Progenitor cell of endocrine pancreas (in vitro differentiated cells): ENCODE measurements at regions not wholly inside any gene's neighbourhood (a gene's known extent, or its start where the extent isn't known, plus 50 kb on each side); places are given as distances from the start of the nearest gene placed in this dataset.

Source experiments
- DNase-seq: peaks from one replicate; pipeline ENCODE4 v3.0.0; 2021; ENCODE audit warnings: low spot score; ENCODE audit not compliant: unreplicated experiment
- H3K27ac Mint-ChIP-seq: 2 replicates; pipeline ENCODE4 v1.8.0; 2021; ENCODE audit warnings: mild to moderate bottlenecking, moderate library complexity, mixed read lengths
- H3K27me3 Mint-ChIP-seq: 2 replicates; pipeline ENCODE4 v1.8.0; 2021; ENCODE audit warnings: mixed read lengths
- H3K36me3 Mint-ChIP-seq: 2 replicates; pipeline ENCODE4 v1.8.0; 2022; ENCODE audit warnings: mixed read lengths; ENCODE audit not compliant: insufficient read depth
- H3K4me1 Mint-ChIP-seq: 2 replicates; pipeline ENCODE4 v1.8.0; 2021; ENCODE audit warnings: low read depth, mixed read lengths
- H3K4me3 Mint-ChIP-seq: 2 replicates; pipeline ENCODE4 v1.8.0; 2021; ENCODE audit warnings: low read depth, mild to moderate bottlenecking, moderate library complexity, mixed read lengths
- H3K9me3 Mint-ChIP-seq: 2 replicates; pipeline ENCODE4 v1.8.0; 2021; ENCODE audit warnings: low read depth, mixed read lengths
- TF ChIP-seq, protein P1 (sequence below): fragments of 200-600 bp; sonication (generic); IDR thresholded peaks from one replicate; pipeline ENCODE4 v1.5.0; 2021; ENCODE audit warnings: antibody characterized with exemption, mild to moderate bottlenecking; ENCODE audit not compliant: unreplicated experiment

DNA sequence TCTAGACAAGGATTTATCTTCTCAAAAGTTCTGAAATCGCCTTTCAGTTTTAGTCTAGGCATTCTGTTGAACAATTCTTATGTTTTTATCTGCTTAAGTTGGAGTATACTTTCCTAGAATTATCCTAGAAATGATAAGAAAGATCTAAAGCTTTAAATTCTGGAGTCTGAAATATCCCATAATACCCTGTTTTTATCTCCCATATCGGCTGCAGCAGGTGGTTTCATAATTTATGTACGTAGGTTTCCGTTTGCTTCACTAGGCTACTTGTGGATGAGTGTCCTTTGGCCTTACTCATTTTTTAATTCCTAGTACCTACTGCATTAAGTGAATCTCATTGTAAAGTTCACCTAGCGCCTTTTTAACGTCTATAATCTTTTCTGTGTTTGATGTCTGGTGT lies 58.5 kb upstream of the MGAT5 start:
- no peak overlapping the region for H3K27ac Mint-ChIP-seq
- H3K9me3 Mint-ChIP-seq = peaks cover 7% of the 10 kb centered on the region
- TF ChIP-seq, protein P1, sequence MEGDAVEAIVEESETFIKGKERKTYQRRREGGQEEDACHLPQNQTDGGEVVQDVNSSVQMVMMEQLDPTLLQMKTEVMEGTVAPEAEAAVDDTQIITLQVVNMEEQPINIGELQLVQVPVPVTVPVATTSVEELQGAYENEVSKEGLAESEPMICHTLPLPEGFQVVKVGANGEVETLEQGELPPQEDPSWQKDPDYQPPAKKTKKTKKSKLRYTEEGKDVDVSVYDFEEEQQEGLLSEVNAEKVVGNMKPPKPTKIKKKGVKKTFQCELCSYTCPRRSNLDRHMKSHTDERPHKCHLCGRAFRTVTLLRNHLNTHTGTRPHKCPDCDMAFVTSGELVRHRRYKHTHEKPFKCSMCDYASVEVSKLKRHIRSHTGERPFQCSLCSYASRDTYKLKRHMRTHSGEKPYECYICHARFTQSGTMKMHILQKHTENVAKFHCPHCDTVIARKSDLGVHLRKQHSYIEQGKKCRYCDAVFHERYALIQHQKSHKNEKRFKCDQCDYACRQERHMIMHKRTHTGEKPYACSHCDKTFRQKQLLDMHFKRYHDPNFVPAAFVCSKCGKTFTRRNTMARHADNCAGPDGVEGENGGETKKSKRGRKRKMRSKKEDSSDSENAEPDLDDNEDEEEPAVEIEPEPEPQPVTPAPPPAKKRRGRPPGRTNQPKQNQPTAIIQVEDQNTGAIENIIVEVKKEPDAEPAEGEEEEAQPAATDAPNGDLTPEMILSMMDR = no peak
- no peak for DNase-seq
- peaks cover 8% of the 10 kb centered on the region for H3K36me3 Mint-ChIP-seq
- no peak overlapping the region for H3K4me3 Mint-ChIP-seq
- H3K27me3 Mint-ChIP-seq = no peaks in the 10 kb centered on the region
- peaks cover 10% of the 10 kb centered on the region for H3K4me1 Mint-ChIP-seq

DNA sequence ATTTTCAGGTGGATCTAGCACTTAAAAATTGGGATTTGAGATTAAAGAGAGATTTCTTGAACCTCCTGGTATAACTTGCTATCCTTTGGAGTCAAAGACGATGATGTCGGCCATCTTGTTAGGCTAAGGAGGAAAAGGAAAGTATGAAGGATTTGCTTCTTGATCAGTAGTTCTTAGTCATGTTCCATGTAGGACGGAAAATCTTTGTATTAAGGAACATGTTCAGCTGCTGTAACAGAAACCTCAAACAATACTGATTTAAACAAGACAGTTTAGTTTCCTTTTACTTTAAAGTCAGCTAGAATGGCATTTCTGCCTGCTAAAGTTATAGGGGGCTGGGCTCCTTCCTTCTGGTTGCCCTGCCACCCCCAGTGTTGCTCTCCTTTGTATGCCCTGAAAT lies 56.4 kb upstream of the MGAT5 start:
- no peak for DNase-seq
- H3K27me3 Mint-ChIP-seq = no peaks in the 10 kb centered on the region
- H3K9me3 Mint-ChIP-seq = no peaks in the 10 kb centered on the region
- H3K27ac Mint-ChIP-seq = no peak overlapping the region
- H3K4me3 Mint-ChIP-seq = no peak overlapping the region
- peaks cover 18% of the 10 kb centered on the region for H3K4me1 Mint-ChIP-seq
- TF ChIP-seq, protein P1 = no peak
- no peaks in the 10 kb centered on the region for H3K36me3 Mint-ChIP-seq

DNA sequence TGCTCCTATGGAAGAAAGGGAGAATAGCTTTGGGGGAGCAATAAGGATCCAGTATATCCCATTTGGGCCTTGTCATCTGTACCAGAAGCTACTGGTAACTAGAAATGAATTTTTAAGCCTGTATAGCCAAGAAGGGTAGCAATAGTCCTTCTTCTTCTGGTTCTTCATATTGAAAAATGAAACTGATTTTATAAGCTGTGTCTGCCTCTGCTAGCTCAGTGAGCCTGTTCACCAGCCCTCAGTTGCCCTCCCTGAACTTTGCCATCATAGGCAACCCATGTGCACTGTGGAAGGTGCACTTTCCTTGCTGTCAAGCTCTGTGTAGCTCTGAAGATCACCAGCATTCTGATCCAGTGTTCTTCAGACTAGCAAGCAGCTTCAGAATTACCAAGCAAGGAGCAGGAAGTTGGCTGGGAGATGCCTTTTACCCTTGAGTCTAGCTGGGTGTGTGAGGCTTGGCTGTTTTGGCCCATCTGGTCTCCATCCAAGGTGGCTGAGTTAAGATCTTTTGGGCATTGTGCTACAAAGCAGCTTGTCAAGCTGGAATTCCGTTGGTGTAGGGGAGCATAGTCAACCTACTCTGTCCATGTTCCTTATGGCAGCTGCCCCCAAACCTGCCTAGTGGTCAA lies 55.8 kb upstream of the MGAT5 start:
- Mint-ChIP-seq H3K4me1 (peaks cover 21% of the 10 kb centered on the region), H3K9me3 (no peaks in the 10 kb centered on the region), H3K36me3 (no peaks in the 10 kb centered on the region), H3K27ac (no peak overlapping the region), H3K4me3 (no peak overlapping the region), H3K27me3 (no peaks in the 10 kb centered on the region)
- TF ChIP-seq, protein P1 = no peak
- DNase-seq = no peak

DNA sequence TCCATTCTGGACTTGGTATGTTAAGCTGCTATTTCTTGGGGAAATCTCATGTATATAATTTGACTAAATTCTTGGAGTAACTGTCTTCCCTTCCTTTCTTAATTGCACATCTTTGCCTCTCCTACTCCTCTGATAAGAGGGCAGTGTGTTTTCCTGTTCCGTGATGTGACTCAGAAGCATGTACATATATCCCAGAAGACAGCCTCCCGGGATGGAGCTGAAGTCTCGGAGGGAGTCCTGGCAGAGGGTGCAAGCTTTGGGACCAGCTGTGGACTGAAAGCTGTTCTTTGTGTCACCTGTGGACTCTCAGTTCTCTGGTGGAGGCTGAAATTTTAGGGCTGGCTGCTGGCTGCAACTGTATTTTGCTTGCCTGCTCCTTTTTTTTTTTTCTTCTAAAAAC lies 54.7 kb upstream of the MGAT5 start:
- TF ChIP-seq, protein P1 = no peak
- Mint-ChIP-seq H3K9me3 (no peaks in the 10 kb centered on the region), H3K27me3 (no peaks in the 10 kb centered on the region), H3K4me3 (no peak overlapping the region), H3K36me3 (no peaks in the 10 kb centered on the region), H3K27ac (no peak overlapping the region), H3K4me1 (peaks cover 21% of the 10 kb centered on the region)
- DNase-seq = no peak

DNA sequence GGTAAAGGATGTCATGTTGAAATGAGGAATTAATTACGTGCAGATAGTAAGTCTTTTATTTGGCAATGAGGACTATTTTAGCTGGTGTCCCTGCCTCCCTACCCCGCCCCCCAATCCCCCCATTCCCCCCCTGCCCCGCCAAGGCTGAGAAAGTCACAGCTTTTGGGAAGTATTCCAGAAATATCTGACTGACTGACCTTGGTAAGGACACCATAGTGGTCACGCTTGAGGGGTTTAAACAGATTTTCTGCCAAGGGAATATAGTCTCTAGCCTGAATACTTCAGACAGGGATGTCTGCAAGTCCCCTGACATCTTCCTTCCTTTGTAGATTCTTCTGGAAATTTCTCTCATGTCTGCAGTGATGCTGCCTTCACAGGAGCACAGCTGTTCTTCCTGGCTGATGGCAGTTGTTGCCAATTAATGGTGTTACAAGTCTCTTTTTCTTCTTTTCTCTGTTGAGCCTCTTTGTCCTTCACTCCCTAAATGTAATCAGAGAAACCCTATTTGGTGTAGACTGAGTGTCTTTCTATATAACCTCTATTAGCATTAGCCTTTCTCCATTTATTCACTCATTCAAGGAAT lies 53.7 kb upstream of the MGAT5 start:
- Mint-ChIP-seq H3K27me3 (no peaks in the 10 kb centered on the region), H3K4me3 (no peak overlapping the region), H3K27ac (no peak overlapping the region), H3K4me1 (peaks cover 21% of the 10 kb centered on the region), H3K36me3 (no peaks in the 10 kb centered on the region), H3K9me3 (no peaks in the 10 kb centered on the region)
- TF ChIP-seq, protein P1 = no peak
- no peak for DNase-seq
